B cell (primary cell): ENCODE measurements at regions not wholly inside any gene's neighbourhood (a gene's known extent, or its start where the extent isn't known, plus 50 kb on each side); places are given as distances from the start of the nearest gene placed in this dataset.

Source experiments
- ATAC-seq: fragments of 200-7000 bp; cut with Tn5 transposase; one replicate; pipeline ENCODE4 v1.10.0; 2021; ENCODE audit warnings: low read depth, mild to moderate bottlenecking, moderate number of reproducible peaks, moderate library complexity
- CTCF ChIA-PET: fragments of 350-600 bp; sonication (Branson Sonifier 250); formaldehyde crosslinking; loops from one replicate; lab custom pipeline; 2021; ENCODE audit warnings: antibody characterized with exemption, inconsistent platforms; lab: Charles Lee
- POLR2A ChIA-PET: fragments of 350-600 bp; sonication (Branson Sonifier 250); formaldehyde crosslinking; loops from one replicate; lab custom pipeline; 2021; ENCODE audit warnings: antibody characterized with exemption; lab: Charles Lee
- DNase-seq: peaks from one replicate; pipeline ENCODE4 v3.0.0; 2013
- H2AFZ ChIP-seq: 2 replicates; pipeline ENCODE4 v1.6.1; 2012; ENCODE audit warnings: mild to moderate bottlenecking, low read depth, low read length; ENCODE audit not compliant: insufficient read depth, poor library complexity, severe bottlenecking
- H3K27ac ChIP-seq, 2 donors: 1 replicate in 1 of 2; 2 replicates in 1 of 2; pipeline ENCODE4 v1.5.1; 2012 to 2013; ENCODE audit warnings: low read length in 2 of 2, mild to moderate bottlenecking in 2 of 2, moderate library complexity in 1 of 2
- H3K27me3 ChIP-seq, 4 experiments: fragments of 200-600 bp in 1 of 4; sonication (generic) in 1 of 4; replicated peaks in 1 of 4; 1 replicate in 2 of 4; 2 replicates in 2 of 4; pipeline versions ENCODE4 v1.6.1 to v1.7.0; 2013 to 2016; ENCODE audit warnings: low read length in 3 of 4, mild to moderate bottlenecking in 2 of 4, mixed read lengths in 1 of 4, moderate library complexity in 1 of 4; ENCODE audit not compliant: insufficient read depth in 4 of 4, control insufficient read depth in 3 of 4; ENCODE audit errors: control extremely low read depth in 1 of 4
- H3K36me3 ChIP-seq, 2 experiments: replicated peaks in 1 of 2; 1 replicate in 1 of 2; 2 replicates in 1 of 2; pipeline versions ENCODE4 v1.6.1 to v1.7.1; 2013; ENCODE audit warnings: low read length in 1 of 2; ENCODE audit not compliant: insufficient read depth in 2 of 2, control insufficient read depth in 1 of 2; ENCODE audit errors: control extremely low read depth in 1 of 2, extremely low read depth in 1 of 2
- H3K4me1 ChIP-seq, 2 donors: fragments of 200-600 bp in 1 of 2; sonication (generic) in 1 of 2; 1 replicate in 1 of 2; 2 replicates in 1 of 2; pipeline versions ENCODE4 v1.5.1 to v1.6.1; 2013 to 2017; ENCODE audit warnings: low read length in 2 of 2; ENCODE audit not compliant: control insufficient read depth in 2 of 2, insufficient read depth in 2 of 2
- H3K4me2 ChIP-seq: replicated peaks from 2 replicates; pipeline ENCODE3; 2012; ENCODE audit warnings: mild to moderate bottlenecking, low read depth, low read length; ENCODE audit not compliant: poor library complexity, severe bottlenecking
- H3K4me3 ChIP-seq, 5 experiments: fragments of 200-600 bp in 1 of 5; sonication (generic) in 1 of 5; 1 replicate in 3 of 5; 2 replicates in 2 of 5; pipeline versions ENCODE4 v1.5.1 to v1.7.0; 2011 to 2016; ENCODE audit warnings: low read length in 4 of 5, mild to moderate bottlenecking in 4 of 5, low read depth in 2 of 5, control low read depth in 1 of 5, moderate library complexity in 1 of 5; ENCODE audit not compliant: insufficient read depth in 1 of 5; ENCODE audit errors: control extremely low read depth in 1 of 5, extremely low read depth in 1 of 5
- H3K79me2 ChIP-seq: fragments of 200-600 bp; sonication (generic); one replicate; pipeline ENCODE4 v1.6.0; 2016; ENCODE audit warnings: low read length; ENCODE audit not compliant: control insufficient read depth, insufficient read depth
- H3K9ac ChIP-seq: fragments of 200-600 bp; sonication (generic); 2 replicates; pipeline ENCODE4 v1.6.1; 2017; ENCODE audit warnings: mild to moderate bottlenecking, low read length, moderate library complexity
- H3K9me3 ChIP-seq, 3 donors: one replicate each; pipeline versions ENCODE4 v1.6.1 to v1.7.1; 2013; ENCODE audit warnings: low read length in 2 of 3; ENCODE audit not compliant: control insufficient read depth in 2 of 3, insufficient read depth in 1 of 3; ENCODE audit errors: control extremely low read depth in 1 of 3
- H4K20me1 ChIP-seq: 2 replicates; pipeline ENCODE4 v1.6.0; 2012; ENCODE audit warnings: mild to moderate bottlenecking, low read length; ENCODE audit not compliant: insufficient read depth, control insufficient read depth, poor library complexity, severe bottlenecking
- H3K27ac Mint-ChIP-seq: one replicate; pipeline ENCODE4 v1.8.0; 2021; ENCODE audit warnings: mixed read lengths
- H3K27me3 Mint-ChIP-seq: one replicate; pipeline ENCODE4 v1.8.0; 2021; ENCODE audit warnings: mixed read lengths
- H3K4me1 Mint-ChIP-seq: one replicate; pipeline ENCODE4 v1.8.0; 2021; ENCODE audit warnings: mixed read lengths
- H3K4me3 Mint-ChIP-seq: one replicate; pipeline ENCODE4 v1.8.0; 2021; ENCODE audit warnings: mixed read lengths
- H3K9me3 Mint-ChIP-seq: one replicate; pipeline ENCODE4 v1.8.0; 2022; ENCODE audit warnings: mixed read lengths; ENCODE audit not compliant: insufficient read depth
- CTCF ChIP-seq: fragments of 200-600 bp; IDR thresholded peaks from one replicate; pipeline ENCODE4 v1.8.0; 2022; ENCODE audit warnings: antibody characterized with exemption, mild to moderate bottlenecking
- EZH2 ChIP-seq: IDR thresholded peaks from 2 replicates; pipeline ENCODE4 v1.6.1; 2012; ENCODE audit warnings: borderline replicate concordance, low read depth, mild to moderate bottlenecking, moderate library complexity, low read length; ENCODE audit not compliant: insufficient read depth, poor library complexity, severe bottlenecking
- WGBS: methylation state at CpG from one replicate; pipeline ENCODE4 v1.1.5; 2013; ENCODE audit warnings: missing lambda C conversion rate; ENCODE audit not compliant: insufficient coverage; 5-methylcytosine and 5-hydroxymethylcytosine counted together
- intact Hi-C: fragments of 100-400 bp; cut with micrococcal nuclease; formaldehyde crosslinking; loops from one replicate; pipeline ENCODE4 v1.10.0; 2022

DNA sequence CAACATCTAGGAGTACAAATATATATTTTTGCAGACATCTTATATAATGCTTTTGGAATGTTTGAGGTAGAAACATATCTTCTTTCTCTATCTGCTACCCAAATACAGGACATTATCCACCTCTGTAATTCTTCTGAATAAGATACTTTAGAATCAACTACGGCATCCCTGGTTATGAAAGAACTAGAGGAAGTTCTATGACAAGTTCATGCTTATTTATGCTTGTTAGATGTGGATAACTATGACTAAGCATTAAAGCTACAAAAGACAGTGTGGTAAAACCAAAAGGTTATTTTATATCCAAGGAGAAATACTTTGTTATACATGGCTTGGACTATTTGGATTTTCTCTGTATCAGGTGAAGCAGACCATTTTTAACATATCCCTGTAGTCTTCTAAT lies 894.0 kb downstream of the KCNT2 start:
- H3K27ac Mint-ChIP-seq: no peak overlapping the region
- ChIA-PET CTCF (no interaction called here), POLR2A (no interaction called here)
- TF ChIP-seq CTCF: no peak
- no peak for TF ChIP-seq EZH2
- Histone ChIP-seq H3K36me3 (no peaks in the 10 kb centered on the region), H3K9ac (no peak overlapping the region), H3K9me3 (no peaks in the 10 kb centered on the region), H3K4me3 (no peak overlapping the region), H3K27me3 (no peaks in the 10 kb centered on the region), H3K4me1 (no peaks in the 10 kb centered on the region), H3K79me2 (no peaks in the 10 kb centered on the region), H2AFZ (no peak overlapping the region), H4K20me1 (no peaks in the 10 kb centered on the region), H3K4me2 (no peak overlapping the region), H3K27ac (no peak overlapping the region)
- no peaks in the 10 kb centered on the region for H3K9me3 Mint-ChIP-seq
- no peaks in the 10 kb centered on the region for H3K4me1 Mint-ChIP-seq
- ATAC-seq (no peak), DNase-seq (no peak)
- H3K4me3 Mint-ChIP-seq: no peak overlapping the region
- no peaks in the 10 kb centered on the region for H3K27me3 Mint-ChIP-seq
- intact Hi-C loops: no loop called here
- whole genome bisulfite sequencing: no CpG with 5 or more reads among the region's 1 CpG

DNA sequence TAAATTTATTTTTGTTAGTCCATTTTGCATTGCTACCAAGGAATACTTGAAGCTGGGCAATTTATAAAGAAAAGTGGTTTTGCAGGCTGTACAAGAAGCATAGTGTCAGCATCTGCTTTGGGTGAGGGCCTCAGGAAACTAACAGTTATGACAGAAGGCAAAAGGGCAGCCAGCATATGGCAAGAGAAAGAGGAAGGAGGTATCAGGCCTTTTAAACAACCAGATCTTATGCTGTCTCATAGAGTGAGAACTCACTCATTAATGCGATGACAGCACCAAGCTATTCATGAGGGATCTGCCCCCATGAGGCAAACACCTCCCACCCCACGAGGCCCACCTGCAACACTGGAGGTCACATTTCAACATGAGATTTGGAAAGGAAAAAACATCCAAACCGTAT lies 898.4 kb downstream of the KCNT2 start:
- ATAC-seq (no peak), DNase-seq (no peak)
- TF ChIP-seq CTCF: no peak
- TF ChIP-seq EZH2: no peak
- Histone ChIP-seq H4K20me1 (no peaks in the 10 kb centered on the region), H3K27me3 (no peaks in the 10 kb centered on the region), H3K27ac (no peak overlapping the region), H3K79me2 (no peaks in the 10 kb centered on the region), H3K9me3 (no peaks in the 10 kb centered on the region), H2AFZ (no peak overlapping the region), H3K4me2 (no peak overlapping the region), H3K4me3 (no peak overlapping the region), H3K36me3 (no peaks in the 10 kb centered on the region), H3K4me1 (no peaks in the 10 kb centered on the region), H3K9ac (no peak overlapping the region)
- no peak overlapping the region for H3K27ac Mint-ChIP-seq
- no peaks in the 10 kb centered on the region for H3K4me1 Mint-ChIP-seq
- 30% methylated on average over 2 of the region's 3 CpGs for WGBS
- H3K4me3 Mint-ChIP-seq: no peak overlapping the region
- intact Hi-C loops: no loop called here
- CTCF ChIA-PET: no interaction called here
- no peaks in the 10 kb centered on the region for H3K27me3 Mint-ChIP-seq
- no peaks in the 10 kb centered on the region for H3K9me3 Mint-ChIP-seq
- POLR2A ChIA-PET: no interaction called here
